ENCODE measurements at regions not wholly inside any gene's neighbourhood (a gene's known extent, or its start where the extent isn't known, plus 50 kb on each side); places are given as distances from the start of the nearest gene placed in this dataset.

DNA sequence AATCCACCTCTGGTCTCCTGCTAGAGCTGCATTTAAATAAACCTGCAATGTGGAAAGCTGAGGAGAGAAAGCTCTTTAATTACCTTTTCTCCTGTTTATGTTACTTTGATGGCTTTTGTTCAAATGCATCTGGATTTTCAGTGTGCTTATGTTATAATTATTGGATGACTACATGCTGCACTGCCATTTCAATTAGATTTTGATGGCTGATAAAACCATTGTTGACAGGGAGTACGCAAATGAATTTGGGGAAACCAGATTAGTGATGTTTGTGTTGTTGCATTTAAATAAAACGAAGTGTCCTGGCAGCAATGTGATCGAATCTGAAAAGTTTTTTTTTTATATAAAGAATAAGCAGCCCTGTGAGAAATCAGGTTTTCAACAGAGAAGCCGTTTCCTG lies 799.8 kb downstream of the DIAPH3 start:
- Mint-ChIP-seq H3K4me1 (ENCODE audit: low read depth, unreplicated experiment) (no peaks in the 10 kb centered on the region), H3K4me3 (ENCODE audit: low read depth, unreplicated experiment) (no peak overlapping the region), H3K27me3 (ENCODE audit: unreplicated experiment) (no peaks in the 10 kb centered on the region)

GRCh38 chr13:59364641-59365085 lies 799.1 kb downstream of the DIAPH3 start:
- Mint-ChIP-seq H3K27me3 (ENCODE audit: unreplicated experiment) (no peaks in the 10 kb centered on the region), H3K9me3 (ENCODE audit: low read depth, unreplicated experiment) (no peaks in the 10 kb centered on the region), H3K4me1 (ENCODE audit: low read depth, unreplicated experiment) (no peaks in the 10 kb centered on the region), H3K4me3 (ENCODE audit: low read depth, unreplicated experiment) (no peak overlapping the region), H3K27ac (ENCODE audit: unreplicated experiment) (no peak overlapping the region), H3K36me3 (ENCODE audit: insufficient read depth, unreplicated experiment) (no peaks in the 10 kb centered on the region)
- DNase-seq = no peak
- intact Hi-C loops (cut with micrococcal nuclease; ENCODE audit: unreplicated experiment) = no loop called here
- no peak for TF ChIP-seq CTCF (IDR thresholded peaks at IDR 0.05; ENCODE audit: unreplicated experiment)
- CTCF ChIA-PET = no interaction called here
- BruUV-seq (replicated peaks) = no TSS peak

More for the DNA sequence above, 799.8 kb downstream of the DIAPH3 start:
- intact Hi-C loops (cut with micrococcal nuclease; ENCODE audit: unreplicated experiment) = no loop called here
- H3K36me3 Mint-ChIP-seq (ENCODE audit: insufficient read depth, unreplicated experiment) = no peaks in the 10 kb centered on the region
- BruUV-seq (replicated peaks) = no TSS peak
- CTCF ChIA-PET = no interaction called here
- H3K27ac Mint-ChIP-seq (ENCODE audit: unreplicated experiment) = no peak overlapping the region
- DNase-seq = no peak
- no peak for TF ChIP-seq CTCF (IDR thresholded peaks at IDR 0.05; ENCODE audit: unreplicated experiment)
- H3K9me3 Mint-ChIP-seq (ENCODE audit: low read depth, unreplicated experiment) = no peaks in the 10 kb centered on the region

- H3K27me3 Mint-ChIP-seq (ENCODE audit: unreplicated experiment) = no peaks in the 10 kb centered on the region
- no peak for DNase-seq
- no peak overlapping the region for H3K27ac Mint-ChIP-seq (ENCODE audit: unreplicated experiment)
- H3K4me3 Mint-ChIP-seq (ENCODE audit: low read depth, unreplicated experiment) = no peak overlapping the region
- CTCF ChIA-PET = no interaction called here
- TF ChIP-seq CTCF (IDR thresholded peaks at IDR 0.05; ENCODE audit: unreplicated experiment) = no peak
- H3K9me3 Mint-ChIP-seq (ENCODE audit: low read depth, unreplicated experiment) = no peaks in the 10 kb centered on the region
- no peaks in the 10 kb centered on the region for H3K36me3 Mint-ChIP-seq (ENCODE audit: insufficient read depth, unreplicated experiment)
- no peaks in the 10 kb centered on the region for H3K4me1 Mint-ChIP-seq (ENCODE audit: low read depth, unreplicated experiment)
- intact Hi-C loops (cut with micrococcal nuclease; ENCODE audit: unreplicated experiment) = no loop called here
- BruUV-seq (replicated peaks) = no TSS peak
Measured at GRCh38 chr13:59367467-59367866, 796.3 kb downstream of the DIAPH3 start.

GRCh38 chr13:59367904-59368303 lies 795.8 kb downstream of the DIAPH3 start:
- H3K9me3 Mint-ChIP-seq (ENCODE audit: low read depth, unreplicated experiment) = no peaks in the 10 kb centered on the region
- intact Hi-C loops (cut with micrococcal nuclease; ENCODE audit: unreplicated experiment) = no loop called here
- no peak for TF ChIP-seq CTCF (IDR thresholded peaks at IDR 0.05; ENCODE audit: unreplicated experiment)
- no peaks in the 10 kb centered on the region for H3K27me3 Mint-ChIP-seq (ENCODE audit: unreplicated experiment)
- no peaks in the 10 kb centered on the region for H3K4me1 Mint-ChIP-seq (ENCODE audit: low read depth, unreplicated experiment)
- H3K27ac Mint-ChIP-seq (ENCODE audit: unreplicated experiment) = no peak overlapping the region
- H3K4me3 Mint-ChIP-seq (ENCODE audit: low read depth, unreplicated experiment) = no peak overlapping the region
- no peaks in the 10 kb centered on the region for H3K36me3 Mint-ChIP-seq (ENCODE audit: insufficient read depth, unreplicated experiment)
- no TSS peak for BruUV-seq (replicated peaks)
- CTCF ChIA-PET = no interaction called here
- no peak for DNase-seq

- intact Hi-C loops (cut with micrococcal nuclease; ENCODE audit: unreplicated experiment) = no loop called here
- CTCF ChIA-PET = no interaction called here
- Mint-ChIP-seq H3K4me1 (ENCODE audit: low read depth, unreplicated experiment) (no peaks in the 10 kb centered on the region), H3K36me3 (ENCODE audit: insufficient read depth, unreplicated experiment) (no peaks in the 10 kb centered on the region), H3K9me3 (ENCODE audit: low read depth, unreplicated experiment) (no peaks in the 10 kb centered on the region), H3K27me3 (ENCODE audit: unreplicated experiment) (no peaks in the 10 kb centered on the region), H3K27ac (ENCODE audit: unreplicated experiment) (no peak overlapping the region), H3K4me3 (ENCODE audit: low read depth, unreplicated experiment) (no peak overlapping the region)
- no peak for DNase-seq
- TF ChIP-seq CTCF (IDR thresholded peaks at IDR 0.05; ENCODE audit: unreplicated experiment) = no peak
- BruUV-seq (replicated peaks) = no TSS peak
Measured at GRCh38 chr13:59368693-59369092, 795.0 kb downstream of the DIAPH3 start.
